ENCODE measurements at regions not wholly inside any gene's neighbourhood (a gene's known extent, or its start where the extent isn't known, plus 50 kb on each side); places are given as distances from the start of the nearest gene placed in this dataset.

- POLR2A ChIA-PET = no interaction called here
- no peak for DNase-seq (ENCODE audit: low read depth, low spot score)
- no peak overlapping the region for H3K4me3 ChIP-seq (ENCODE audit: low read depth, low read length)
- CTCF ChIA-PET = no interaction called here
- TF ChIP-seq, protein P1, sequence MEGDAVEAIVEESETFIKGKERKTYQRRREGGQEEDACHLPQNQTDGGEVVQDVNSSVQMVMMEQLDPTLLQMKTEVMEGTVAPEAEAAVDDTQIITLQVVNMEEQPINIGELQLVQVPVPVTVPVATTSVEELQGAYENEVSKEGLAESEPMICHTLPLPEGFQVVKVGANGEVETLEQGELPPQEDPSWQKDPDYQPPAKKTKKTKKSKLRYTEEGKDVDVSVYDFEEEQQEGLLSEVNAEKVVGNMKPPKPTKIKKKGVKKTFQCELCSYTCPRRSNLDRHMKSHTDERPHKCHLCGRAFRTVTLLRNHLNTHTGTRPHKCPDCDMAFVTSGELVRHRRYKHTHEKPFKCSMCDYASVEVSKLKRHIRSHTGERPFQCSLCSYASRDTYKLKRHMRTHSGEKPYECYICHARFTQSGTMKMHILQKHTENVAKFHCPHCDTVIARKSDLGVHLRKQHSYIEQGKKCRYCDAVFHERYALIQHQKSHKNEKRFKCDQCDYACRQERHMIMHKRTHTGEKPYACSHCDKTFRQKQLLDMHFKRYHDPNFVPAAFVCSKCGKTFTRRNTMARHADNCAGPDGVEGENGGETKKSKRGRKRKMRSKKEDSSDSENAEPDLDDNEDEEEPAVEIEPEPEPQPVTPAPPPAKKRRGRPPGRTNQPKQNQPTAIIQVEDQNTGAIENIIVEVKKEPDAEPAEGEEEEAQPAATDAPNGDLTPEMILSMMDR (IDR thresholded peaks at IDR 0.05; ENCODE audit: insufficient read depth, low read length, missing control alignments) = no peak
Observed at GRCh38 chr11:134862105-134862502, 450.1 kb upstream of the B3GAT1 start.

GRCh38 chr11:134861490-134862104 lies 449.6 kb upstream of the B3GAT1 start:
- TF ChIP-seq, protein P1 (IDR thresholded peaks at IDR 0.05; ENCODE audit: insufficient read depth, low read length, missing control alignments) = no peak
- H3K4me3 ChIP-seq (ENCODE audit: low read depth, low read length) = no peak overlapping the region
- CTCF ChIA-PET = no interaction called here
- DNase-seq (ENCODE audit: low read depth, low spot score) = no peak
- POLR2A ChIA-PET = no interaction called here

DNA sequence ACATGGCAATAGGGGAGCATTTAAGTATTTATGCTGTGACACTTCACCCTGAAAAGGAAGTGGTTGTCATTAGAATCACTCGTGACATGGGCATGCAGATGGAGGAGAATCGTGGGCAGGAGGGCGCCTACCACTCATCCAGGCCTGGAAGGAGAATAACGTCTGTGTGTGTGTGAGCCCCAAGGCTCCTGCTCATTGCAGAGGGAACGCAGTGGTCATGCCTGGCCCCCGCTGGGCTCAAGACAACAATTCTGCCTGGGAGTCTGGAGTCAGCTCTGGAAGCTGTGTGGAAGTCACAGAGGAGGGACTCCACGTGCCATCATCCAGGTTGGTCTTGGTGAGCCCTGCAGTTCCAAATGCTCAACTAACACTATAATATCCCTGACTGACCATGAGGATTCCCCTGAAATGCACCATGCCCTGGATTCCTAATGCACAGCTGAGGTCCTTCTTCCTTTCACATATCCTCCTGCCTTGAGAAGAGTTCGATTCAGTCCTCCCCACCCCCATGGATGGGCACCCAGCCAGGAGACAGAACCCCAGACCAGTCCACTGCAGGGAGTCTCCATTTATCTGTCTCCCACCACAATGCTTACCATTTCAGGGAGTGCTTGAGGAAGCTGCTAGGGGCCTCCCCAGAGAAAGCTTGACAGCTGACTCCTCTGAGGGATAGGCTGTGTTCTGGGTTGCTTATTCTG lies 446.9 kb upstream of the B3GAT1 start:
- DNase-seq (ENCODE audit: low read depth, low spot score) = no peak
- TF ChIP-seq, protein P1 (IDR thresholded peaks at IDR 0.05; ENCODE audit: insufficient read depth, low read length, missing control alignments) = no peak
- ChIA-PET CTCF (interaction anchor here (2.5 kb wide), 1 partner anchor 10 kb away, joined by 16 read pairs; no protein-coding TSS in a partner anchor), POLR2A (no interaction called here)
- H3K4me3 ChIP-seq (ENCODE audit: low read depth, low read length) = no peak overlapping the region

- TF ChIP-seq, protein P1 (IDR thresholded peaks at IDR 0.05; ENCODE audit: insufficient read depth, low read length, missing control alignments) = no peak
- no peak for DNase-seq (ENCODE audit: low read depth, low spot score)
- ChIA-PET POLR2A (no interaction called here), CTCF (no interaction called here)
- no peak overlapping the region for H3K4me3 ChIP-seq (ENCODE audit: low read depth, low read length)
Observed at GRCh38 chr11:134857035-134857434, 445.0 kb upstream of the B3GAT1 start.

GRCh38 chr11:134856056-134856971 lies 444.3 kb upstream of the B3GAT1 start:
- no peak for DNase-seq (ENCODE audit: low read depth, low spot score)
- ChIA-PET POLR2A (no interaction called here), CTCF (no interaction called here)
- TF ChIP-seq, protein P1 (IDR thresholded peaks at IDR 0.05; ENCODE audit: insufficient read depth, low read length, missing control alignments) = no peak
- no peak overlapping the region for H3K4me3 ChIP-seq (ENCODE audit: low read depth, low read length)

All from AG04449 (cell line).